ENCODE measurements at regions not wholly inside any gene's neighbourhood (a gene's known extent, or its start where the extent isn't known, plus 50 kb on each side); places are given as distances from the start of the nearest gene placed in this dataset.
"Not testable (repeated sequence)": the region's sequence is repeated elsewhere in the genome, so short reads cannot be mapped to it uniquely, and the experiment has no call there.

- TF ChIP-seq HMGXB4 (CRISPR knock-in tag; IDR thresholded peaks at IDR 0.05; ENCODE audit: borderline replicate concordance); CTCF (IDR thresholded peaks at IDR 0.05); POLR2A (IDR thresholded peaks at IDR 0.05; ENCODE audit: low read length); SMC3 (IDR thresholded peaks at IDR 0.05); BHLHE40 (IDR thresholded peaks at IDR 0.05; ENCODE audit: low read depth, low read length); FOSL2 (IDR thresholded peaks at IDR 0.05); FOSL2 (CRISPR knock-in tag; IDR thresholded peaks at IDR 0.05): not testable (repeated sequence)
Measured at GRCh38 chrX:65407662-65408061, 126.9 kb downstream of the LAS1L start.

Measured in A549 (cell line).